Loucy (cell line): ENCODE measurements at regions not wholly inside any gene's neighbourhood (a gene's known extent, or its start where the extent isn't known, plus 50 kb on each side); places are given as distances from the start of the nearest gene placed in this dataset.

Experiments
- H2AFZ ChIP-seq: fragments of 200-600 bp; sonication (generic); 2 replicates; pipeline ENCODE4 v1.6.0; 2016; ENCODE audit warnings: antibody characterized with exemption, mild to moderate bottlenecking, low read length, moderate library complexity
- H3F3A ChIP-seq: fragments of 200-600 bp; 2 replicates; pipeline ENCODE4 v1.6.0; 2016; ENCODE audit warnings: antibody characterized with exemption, low read depth, mild to moderate bottlenecking
- H3K27me3 ChIP-seq: fragments of 200-600 bp; sonication (generic); 2 replicates; pipeline ENCODE4 v1.6.1; 2014; ENCODE audit warnings: low read length, mild to moderate bottlenecking; ENCODE audit not compliant: insufficient read depth, poor library complexity, severe bottlenecking
- H3K36me3 ChIP-seq: fragments of 200-600 bp; sonication (generic); 2 replicates; pipeline ENCODE4 v1.6.1; 2016; ENCODE audit warnings: low read length; ENCODE audit not compliant: insufficient read depth
- H3K4me1 ChIP-seq: fragments of 200-600 bp; sonication (generic); 2 replicates; pipeline ENCODE4 v1.5.1; 2014; ENCODE audit warnings: low read length, mild to moderate bottlenecking; ENCODE audit not compliant: insufficient read depth, poor library complexity, severe bottlenecking
- H3K4me2 ChIP-seq: fragments of 200-600 bp; sonication (generic); 2 replicates; pipeline ENCODE4 v1.6.0; 2014; ENCODE audit warnings: antibody characterized with exemption, low read length, low read depth, mild to moderate bottlenecking; ENCODE audit not compliant: poor library complexity, severe bottlenecking
- H3K4me3 ChIP-seq: fragments of 200-600 bp; sonication (generic); 2 replicates; pipeline ENCODE4 v1.5.1; 2014; ENCODE audit warnings: low read length, mild to moderate bottlenecking, mixed read lengths; ENCODE audit not compliant: poor library complexity, severe bottlenecking
- H3K79me2 ChIP-seq: fragments of 200-600 bp; sonication (generic); 2 replicates; pipeline ENCODE4 v1.6.1; 2014; ENCODE audit warnings: low read length; ENCODE audit not compliant: insufficient read depth
- H3K9ac ChIP-seq: fragments of 200-600 bp; sonication (generic); 2 replicates; pipeline ENCODE4 v1.6.0; 2014; ENCODE audit warnings: mild to moderate bottlenecking, low read depth, low read length, moderate library complexity; ENCODE audit not compliant: poor library complexity, severe bottlenecking
- H3K9me2 ChIP-seq: fragments of 200-600 bp; sonication (generic); replicated peaks from 2 replicates; pipeline ENCODE4 v1.6.1; 2016; ENCODE audit warnings: low read depth, low read length, mixed read lengths
- H3K9me3 ChIP-seq: fragments of 200-600 bp; sonication (generic); 2 replicates; pipeline ENCODE4 v1.6.1; 2014; ENCODE audit warnings: mild to moderate bottlenecking, antibody characterized with exemption, low read length, low read depth; ENCODE audit not compliant: insufficient read depth
- H4K20me1 ChIP-seq: fragments of 200-600 bp; sonication (generic); 2 replicates; pipeline ENCODE4 v1.6.0; 2014; ENCODE audit warnings: antibody characterized with exemption, low read length, mild to moderate bottlenecking; ENCODE audit not compliant: insufficient read depth, poor library complexity, severe bottlenecking
- EZH2phosphoT487 ChIP-seq: fragments of 200-600 bp; IDR thresholded peaks from 2 replicates; pipeline ENCODE4 v1.6.1; 2018; ENCODE audit warnings: antibody characterized with exemption, mild to moderate bottlenecking, moderate library complexity, borderline replicate concordance
- TF ChIP-seq, protein P1 (sequence below): fragments of 200-600 bp; sonication (generic); conservative IDR thresholded peaks from 2 replicates; pipeline ENCODE4 v1.5.1; 2014; ENCODE audit warnings: mild to moderate bottlenecking, antibody characterized with exemption, low read length

DNA sequence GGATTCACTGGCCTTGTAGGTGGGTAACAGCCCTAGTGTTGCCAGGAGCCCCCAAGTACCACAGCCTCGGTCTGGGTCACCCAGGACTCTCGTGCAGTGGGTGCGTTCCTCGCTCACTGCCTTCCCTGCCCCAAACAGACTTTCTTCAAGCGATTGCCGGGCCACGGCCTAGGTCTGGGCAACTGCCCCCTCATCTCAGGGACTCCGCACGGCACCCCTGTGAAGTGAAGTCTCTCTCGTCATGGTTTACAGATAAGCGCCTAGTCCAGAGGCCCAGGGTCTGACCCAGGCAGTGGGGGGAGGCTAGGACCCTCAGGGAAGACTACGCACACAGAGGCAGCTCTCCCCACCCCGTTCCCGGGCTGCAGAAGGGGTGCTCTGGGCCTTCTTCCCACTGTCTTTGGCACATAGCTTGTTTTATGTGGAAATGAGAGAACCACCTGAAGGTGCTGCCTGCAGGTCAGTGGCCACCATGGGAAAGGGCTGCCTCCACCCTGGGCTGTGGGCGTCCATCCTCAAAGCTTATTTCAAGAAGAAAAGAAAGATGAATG, 220.8 kb downstream of the ERMARD start:
- Histone ChIP-seq H3K9me2 (no peaks in the 10 kb centered on the region), H3K9ac (no peak overlapping the region), H3K4me1 (no peaks in the 10 kb centered on the region), H3K27me3 (no peaks in the 10 kb centered on the region), H3K36me3 (no peaks in the 10 kb centered on the region), H3F3A (no peaks in the 10 kb centered on the region), H3K9me3 (peaks cover 10% of the 10 kb centered on the region; the same call in 1 of the 2 replicates), H3K4me2 (no peak overlapping the region), H2AFZ (no peak overlapping the region), H3K4me3 (no peak overlapping the region), H4K20me1 (no peaks in the 10 kb centered on the region), H3K79me2 (no peaks in the 10 kb centered on the region)
- TF ChIP-seq, protein P1, sequence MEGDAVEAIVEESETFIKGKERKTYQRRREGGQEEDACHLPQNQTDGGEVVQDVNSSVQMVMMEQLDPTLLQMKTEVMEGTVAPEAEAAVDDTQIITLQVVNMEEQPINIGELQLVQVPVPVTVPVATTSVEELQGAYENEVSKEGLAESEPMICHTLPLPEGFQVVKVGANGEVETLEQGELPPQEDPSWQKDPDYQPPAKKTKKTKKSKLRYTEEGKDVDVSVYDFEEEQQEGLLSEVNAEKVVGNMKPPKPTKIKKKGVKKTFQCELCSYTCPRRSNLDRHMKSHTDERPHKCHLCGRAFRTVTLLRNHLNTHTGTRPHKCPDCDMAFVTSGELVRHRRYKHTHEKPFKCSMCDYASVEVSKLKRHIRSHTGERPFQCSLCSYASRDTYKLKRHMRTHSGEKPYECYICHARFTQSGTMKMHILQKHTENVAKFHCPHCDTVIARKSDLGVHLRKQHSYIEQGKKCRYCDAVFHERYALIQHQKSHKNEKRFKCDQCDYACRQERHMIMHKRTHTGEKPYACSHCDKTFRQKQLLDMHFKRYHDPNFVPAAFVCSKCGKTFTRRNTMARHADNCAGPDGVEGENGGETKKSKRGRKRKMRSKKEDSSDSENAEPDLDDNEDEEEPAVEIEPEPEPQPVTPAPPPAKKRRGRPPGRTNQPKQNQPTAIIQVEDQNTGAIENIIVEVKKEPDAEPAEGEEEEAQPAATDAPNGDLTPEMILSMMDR: no peak
- no peak for TF ChIP-seq EZH2phosphoT487

GRCh38 chr6:169971081-169971861, 219.8 kb downstream of the ERMARD start:
- Histone ChIP-seq H4K20me1 (no peaks in the 10 kb centered on the region), H3K4me3 (no peak overlapping the region), H3K9ac (no peak overlapping the region), H3K36me3 (no peaks in the 10 kb centered on the region), H3K9me2 (no peaks in the 10 kb centered on the region), H3K9me3 (peaks cover 10% of the 10 kb centered on the region; the same call in 1 of the 2 replicates), H3K4me2 (no peak overlapping the region), H3K4me1 (no peaks in the 10 kb centered on the region), H3K27me3 (no peaks in the 10 kb centered on the region), H2AFZ (no peak overlapping the region), H3F3A (no peaks in the 10 kb centered on the region), H3K79me2 (no peaks in the 10 kb centered on the region)
- TF ChIP-seq EZH2phosphoT487: no peak
- TF ChIP-seq, protein P1: no peak

DNA sequence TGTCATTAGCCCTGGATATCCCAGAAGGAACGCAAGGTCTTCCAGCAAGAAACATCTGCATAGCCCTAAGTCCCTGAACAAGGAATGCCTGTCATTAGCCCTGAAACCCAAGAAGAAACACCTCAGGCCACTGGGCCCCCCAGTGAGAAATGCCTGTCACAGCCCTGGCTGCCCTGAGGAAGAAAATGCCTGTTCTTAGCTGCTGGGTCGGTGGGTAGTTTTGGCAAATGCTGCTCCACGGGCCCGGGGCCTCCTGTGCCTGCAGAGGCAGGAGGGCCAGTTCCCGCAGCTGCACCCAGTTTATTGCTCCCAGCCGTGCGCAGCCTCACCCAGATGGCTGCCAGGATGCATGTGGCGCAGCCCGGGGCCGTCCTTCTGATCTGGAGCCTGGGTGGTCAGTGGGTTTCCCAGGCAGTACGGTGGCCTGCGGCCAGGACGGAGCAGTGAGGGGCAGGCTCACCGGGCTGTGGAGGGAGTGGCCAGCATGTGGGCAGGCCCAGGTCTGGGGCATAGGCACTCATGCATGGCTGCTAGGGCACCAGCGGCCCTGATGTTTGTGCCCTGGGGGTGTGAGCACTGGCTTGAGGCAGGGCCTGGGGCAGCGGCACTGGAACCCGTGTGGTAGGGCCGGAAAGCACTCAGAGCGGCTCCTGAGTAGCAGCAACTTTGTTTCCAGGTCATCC, 219.0 kb downstream of the ERMARD start:
- TF ChIP-seq EZH2phosphoT487: no peak
- TF ChIP-seq, protein P1: no peak
- no peaks in the 10 kb centered on the region for H4K20me1 ChIP-seq
- no peak overlapping the region for H3K4me2 ChIP-seq
- no peak overlapping the region for H3K4me3 ChIP-seq
- H3K9me2 ChIP-seq: no peaks in the 10 kb centered on the region
- no peak overlapping the region for H3K9ac ChIP-seq
- no peaks in the 10 kb centered on the region for H3K36me3 ChIP-seq
- H2AFZ ChIP-seq: no peak overlapping the region
- H3K4me1 ChIP-seq: no peaks in the 10 kb centered on the region
- H3F3A ChIP-seq: no peaks in the 10 kb centered on the region
- peaks cover 10% of the 10 kb centered on the region; the same call in 1 of the 2 replicates for H3K9me3 ChIP-seq
- no peaks in the 10 kb centered on the region for H3K27me3 ChIP-seq
- no peaks in the 10 kb centered on the region for H3K79me2 ChIP-seq
